Lower leg skin (tissue), 3 donors: ENCODE measurements at regions not wholly inside any gene's neighbourhood (a gene's known extent, or its start where the extent isn't known, plus 50 kb on each side); places are given as distances from the start of the nearest gene placed in this dataset.

Source experiments
- POLR2A ChIP-seq, 2 donors: fragments of 450-650 bp; IDR thresholded peaks; one replicate each; pipeline ENCODE4 v1.6.1; 2016 to 2017; ENCODE audit warnings: antibody characterized with exemption in 2 of 2, mild to moderate bottlenecking in 1 of 2, moderate library complexity in 1 of 2
- TF ChIP-seq, protein P1 (sequence below), 3 donors: fragments of 450-650 bp; IDR thresholded peaks; one replicate each; pipeline ENCODE4 v1.5.1; 2016; ENCODE audit warnings: antibody characterized with exemption in 3 of 3, mild to moderate bottlenecking in 3 of 3, moderate library complexity in 2 of 3

DNA sequence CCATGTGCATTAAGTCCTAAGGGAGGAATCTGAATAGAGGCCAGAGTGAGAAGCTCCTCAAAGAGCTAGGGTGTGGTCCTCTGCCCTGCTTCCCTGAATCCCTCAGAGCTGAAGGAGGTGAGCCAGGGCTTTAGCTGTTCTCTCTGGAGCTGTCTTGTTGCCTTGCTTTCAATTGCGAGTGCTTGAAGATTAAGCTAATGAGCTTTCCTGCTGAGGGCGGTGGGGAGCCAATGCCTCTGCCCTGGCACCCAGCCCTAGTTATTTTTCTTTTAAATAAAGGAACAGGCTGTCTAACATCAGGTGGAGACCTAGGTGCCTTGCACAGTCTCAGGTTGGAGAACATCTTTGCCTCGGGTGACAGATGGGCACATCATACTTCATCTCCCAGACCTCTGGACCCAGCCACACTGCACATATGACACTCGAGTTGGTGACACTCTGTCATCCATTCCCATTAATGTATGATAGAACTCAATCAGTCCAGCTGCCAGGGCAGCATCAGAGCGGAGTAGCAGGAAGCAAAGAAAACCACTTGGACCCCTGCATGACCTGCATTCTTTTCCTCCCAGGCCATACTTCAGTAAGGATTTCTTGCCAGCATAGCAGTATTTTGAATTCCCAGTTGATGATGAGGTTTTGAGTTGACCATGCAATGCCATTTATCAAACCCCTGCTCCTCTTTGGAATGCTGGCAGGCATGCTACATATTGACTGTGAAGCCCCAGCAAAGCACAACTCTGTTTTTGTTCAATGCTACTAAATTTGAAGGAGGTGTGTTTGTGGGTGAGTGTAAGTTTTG is 292.7 kb downstream of the RNF144A start:
- TF ChIP-seq, protein P1, sequence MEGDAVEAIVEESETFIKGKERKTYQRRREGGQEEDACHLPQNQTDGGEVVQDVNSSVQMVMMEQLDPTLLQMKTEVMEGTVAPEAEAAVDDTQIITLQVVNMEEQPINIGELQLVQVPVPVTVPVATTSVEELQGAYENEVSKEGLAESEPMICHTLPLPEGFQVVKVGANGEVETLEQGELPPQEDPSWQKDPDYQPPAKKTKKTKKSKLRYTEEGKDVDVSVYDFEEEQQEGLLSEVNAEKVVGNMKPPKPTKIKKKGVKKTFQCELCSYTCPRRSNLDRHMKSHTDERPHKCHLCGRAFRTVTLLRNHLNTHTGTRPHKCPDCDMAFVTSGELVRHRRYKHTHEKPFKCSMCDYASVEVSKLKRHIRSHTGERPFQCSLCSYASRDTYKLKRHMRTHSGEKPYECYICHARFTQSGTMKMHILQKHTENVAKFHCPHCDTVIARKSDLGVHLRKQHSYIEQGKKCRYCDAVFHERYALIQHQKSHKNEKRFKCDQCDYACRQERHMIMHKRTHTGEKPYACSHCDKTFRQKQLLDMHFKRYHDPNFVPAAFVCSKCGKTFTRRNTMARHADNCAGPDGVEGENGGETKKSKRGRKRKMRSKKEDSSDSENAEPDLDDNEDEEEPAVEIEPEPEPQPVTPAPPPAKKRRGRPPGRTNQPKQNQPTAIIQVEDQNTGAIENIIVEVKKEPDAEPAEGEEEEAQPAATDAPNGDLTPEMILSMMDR (IDR thresholded peaks at IDR 0.05) = no peak
- no peak for TF ChIP-seq POLR2A (IDR thresholded peaks at IDR 0.05)
